GM23248 (cell line): ENCODE measurements at regions not wholly inside any gene's neighbourhood (a gene's known extent, or its start where the extent isn't known, plus 50 kb on each side); places are given as distances from the start of the nearest gene placed in this dataset.
A peak's percentile ranks its signal among the peaks of the same experiment; 100 is the strongest.

Source experiments
- DNase-seq: peaks from one replicate; pipeline ENCODE4 v3.0.0-alpha.2; 2015
- H2AFZ ChIP-seq: fragments of 200-600 bp; sonication (generic); 2 replicates; pipeline ENCODE4 v1.6.1; 2016; ENCODE audit warnings: antibody characterized with exemption
- H3F3A ChIP-seq: fragments of 200-600 bp; sonication (generic); 2 replicates; pipeline ENCODE4 v1.6.1; 2016; ENCODE audit warnings: mild to moderate bottlenecking, antibody characterized with exemption, mixed run types; ENCODE audit not compliant: insufficient read depth
- H3K27ac ChIP-seq: fragments of 200-600 bp; sonication (generic); 2 replicates; pipeline ENCODE4 v1.5.1; 2016; ENCODE audit warnings: mild to moderate bottlenecking
- H3K27me3 ChIP-seq: fragments of 200-600 bp; sonication (generic); replicated peaks from 2 replicates; pipeline ENCODE4 v1.6.1; 2016; ENCODE audit warnings: mild to moderate bottlenecking; ENCODE audit not compliant: insufficient read depth
- H3K36me3 ChIP-seq: fragments of 200-600 bp; sonication (generic); 2 replicates; pipeline ENCODE4 v1.6.1; 2016; ENCODE audit warnings: low read depth, mild to moderate bottlenecking
- H3K4me1 ChIP-seq: fragments of 200-600 bp; sonication (generic); 2 replicates; pipeline ENCODE4 v1.6.1; 2016; ENCODE audit warnings: mild to moderate bottlenecking; ENCODE audit not compliant: insufficient read depth
- H3K4me2 ChIP-seq: fragments of 200-600 bp; sonication (generic); one replicate; pipeline ENCODE4 v1.6.1; 2016; ENCODE audit warnings: mild to moderate bottlenecking; ENCODE audit not compliant: unreplicated experiment
- H3K4me3 ChIP-seq: fragments of 200-600 bp; sonication (generic); 2 replicates; pipeline ENCODE4 v1.5.1; 2016; ENCODE audit warnings: mild to moderate bottlenecking
- H3K79me2 ChIP-seq: fragments of 200-600 bp; sonication (generic); 2 replicates; pipeline ENCODE4 v1.6.1; 2016; ENCODE audit warnings: mild to moderate bottlenecking; ENCODE audit not compliant: insufficient read depth
- H3K9ac ChIP-seq: fragments of 200-600 bp; sonication (generic); 2 replicates; pipeline ENCODE4 v1.6.1; 2016; ENCODE audit warnings: mild to moderate bottlenecking
- H3K9me2 ChIP-seq: fragments of 200-600 bp; sonication (generic); 2 replicates; pipeline ENCODE4 v1.6.1; 2016; ENCODE audit warnings: mixed run types, mild to moderate bottlenecking, moderate library complexity; ENCODE audit not compliant: insufficient read depth
- H3K9me3 ChIP-seq: fragments of 200-600 bp; sonication (generic); one replicate; pipeline ENCODE4 v1.6.1; 2017; ENCODE audit warnings: low read depth
- H4K20me1 ChIP-seq: fragments of 200-600 bp; sonication (generic); 2 replicates; pipeline ENCODE4 v1.6.0; 2016; ENCODE audit not compliant: insufficient read depth
- EZH2 ChIP-seq: fragments of 200-600 bp; sonication (generic); IDR thresholded peaks from 2 replicates; pipeline ENCODE4 v1.6.1; 2018; ENCODE audit warnings: antibody characterized with exemption, mild to moderate bottlenecking; ENCODE audit not compliant: insufficient read depth, poor library complexity, severe bottlenecking
- EZH2phosphoT487 ChIP-seq: fragments of 200-600 bp; sonication (generic); IDR thresholded peaks from 2 replicates; pipeline ENCODE4 v1.6.1; 2018; ENCODE audit warnings: antibody characterized with exemption, moderate library complexity, mild to moderate bottlenecking, low read depth; ENCODE audit not compliant: insufficient read depth
- WGBS, 2 experiments: methylation state at CpG; one replicate each; pipeline ENCODE4 v1.1.6; 2015 to 2017; ENCODE audit warnings: low lambda C conversion rate in 2 of 2, low coverage in 1 of 2; ENCODE audit errors: missing lambda C conversion rate in 2 of 2; 5-methylcytosine and 5-hydroxymethylcytosine counted together
- in situ Hi-C: fragments of 300-500 bp; cut with MboI; formaldehyde crosslinking; loops from 2 replicates; pipeline ENCODE4 v1.15.0; 2020

DNA sequence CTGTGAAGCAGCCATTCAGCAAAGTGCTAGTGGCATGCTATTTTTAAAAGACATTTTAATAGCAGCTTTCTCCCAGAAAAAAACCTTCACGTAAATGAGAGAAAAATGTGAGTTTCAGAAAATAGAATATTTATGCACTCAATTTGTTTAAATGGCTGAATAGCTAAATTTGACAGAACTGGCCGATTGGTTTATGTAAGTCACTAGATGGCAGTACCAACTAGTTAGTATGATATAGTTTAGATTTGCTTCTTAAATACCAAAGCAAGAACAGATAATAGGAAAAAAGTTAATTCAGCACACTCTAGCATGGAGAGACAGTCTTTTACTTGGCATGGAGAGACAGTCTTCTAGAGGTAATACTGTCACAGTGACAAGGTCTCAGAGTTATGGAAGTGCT, 250.1 kb downstream of the SNCA start:
- no peaks in the 10 kb centered on the region for H3K9me3 ChIP-seq
- H3K27me3 ChIP-seq, result peaks cover 4% of the 10 kb centered on the region; the same call in 1 of the 2 replicates
- no peaks in the 10 kb centered on the region for H3K36me3 ChIP-seq
- no peak overlapping the region for H3K27ac ChIP-seq
- H4K20me1 ChIP-seq, result no peaks in the 10 kb centered on the region
- no peak overlapping the region for H2AFZ ChIP-seq
- TF ChIP-seq EZH2, result no peak
- TF ChIP-seq EZH2phosphoT487, result no peak
- DNase-seq, result peak; percentile 36
- H3K79me2 ChIP-seq, result no peaks in the 10 kb centered on the region
- H3F3A ChIP-seq, result no peaks in the 10 kb centered on the region
- H3K4me3 ChIP-seq, result no peak overlapping the region
- H3K4me1 ChIP-seq, result no peaks in the 10 kb centered on the region
- no peak overlapping the region for H3K4me2 ChIP-seq
- H3K9ac ChIP-seq, result no peak overlapping the region
- WGBS, 2 experiments, result 26 to 27% methylated on average over 2 of the region's 2 CpGs
- H3K9me2 ChIP-seq, result no peaks in the 10 kb centered on the region
- in situ Hi-C loops, result no loop called here

DNA sequence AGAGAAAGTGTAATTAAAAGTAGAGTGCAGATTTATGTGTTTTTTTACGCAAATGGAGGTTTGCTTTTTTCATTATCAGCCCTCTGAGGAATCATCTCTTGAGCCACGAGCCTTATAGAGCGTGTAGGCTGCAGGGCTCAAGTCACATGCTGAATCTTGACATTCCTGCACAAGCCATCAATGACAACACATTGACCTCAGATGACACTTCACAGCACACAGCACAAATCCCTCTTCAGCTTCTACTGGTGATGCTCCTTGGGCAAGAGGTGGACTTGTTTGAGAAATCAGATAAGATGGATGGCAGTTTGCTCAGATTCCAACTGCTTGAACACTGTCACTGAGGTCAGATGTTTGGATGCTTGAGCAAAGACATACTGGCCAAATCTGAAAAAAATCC, 250.6 kb downstream of the SNCA start:
- H3K4me2 ChIP-seq, result no peak overlapping the region
- in situ Hi-C loops, result no loop called here
- no peak for DNase-seq
- no peak overlapping the region for H3K9ac ChIP-seq
- TF ChIP-seq EZH2, result no peak
- H4K20me1 ChIP-seq, result no peaks in the 10 kb centered on the region
- WGBS, 2 experiments, result 22 to 23% methylated on average over 3 of the region's 3 CpGs
- H3K27ac ChIP-seq, result no peak overlapping the region
- H3K4me3 ChIP-seq, result no peak overlapping the region
- no peaks in the 10 kb centered on the region for H3K4me1 ChIP-seq
- no peaks in the 10 kb centered on the region for H3K36me3 ChIP-seq
- no peaks in the 10 kb centered on the region for H3F3A ChIP-seq
- H2AFZ ChIP-seq, result no peak overlapping the region
- H3K79me2 ChIP-seq, result no peaks in the 10 kb centered on the region
- H3K27me3 ChIP-seq, result peaks cover 4% of the 10 kb centered on the region; the same call in 1 of the 2 replicates
- no peaks in the 10 kb centered on the region for H3K9me3 ChIP-seq
- H3K9me2 ChIP-seq, result no peaks in the 10 kb centered on the region

DNA sequence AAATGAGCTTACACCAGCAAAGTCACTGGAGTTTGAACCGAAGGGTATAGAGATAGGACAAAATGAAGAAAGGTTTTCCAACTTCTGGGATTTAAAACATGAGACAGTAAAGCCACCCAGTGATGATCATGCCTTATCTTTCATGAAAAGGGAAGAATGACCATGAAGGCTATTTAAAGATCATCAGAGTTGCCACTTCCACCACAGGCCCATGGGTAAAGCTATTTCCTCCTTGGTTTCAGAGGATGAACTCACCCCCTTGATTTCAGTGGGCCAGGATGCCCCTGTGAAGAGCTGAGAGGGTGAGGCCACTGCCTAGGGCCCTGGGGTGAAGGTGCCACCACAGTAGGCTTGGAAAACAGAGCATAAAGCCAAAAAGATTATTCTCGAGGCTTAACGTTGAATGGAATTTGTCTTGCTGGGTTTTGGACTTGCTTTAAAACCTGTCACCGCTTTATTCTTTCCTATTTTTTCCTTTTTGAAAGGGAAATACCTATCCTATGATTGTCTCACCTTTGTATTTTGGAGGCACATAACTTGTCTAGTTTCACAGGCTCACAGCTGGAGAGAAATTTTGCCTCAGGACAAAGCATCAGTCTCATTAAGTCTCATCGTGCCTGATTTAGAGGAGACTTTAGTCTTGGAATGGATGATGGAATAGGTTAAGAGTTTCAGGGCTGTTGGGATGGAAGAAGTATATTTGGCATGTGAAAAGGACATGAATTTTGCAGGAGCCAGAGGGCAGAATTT, 254.0 kb downstream of the SNCA start:
- H3K9ac ChIP-seq, result no peak overlapping the region
- no peak overlapping the region for H2AFZ ChIP-seq
- H3K27me3 ChIP-seq, result peaks cover 4% of the 10 kb centered on the region; the same call in 1 of the 2 replicates
- in situ Hi-C loops, result no loop called here
- H3K79me2 ChIP-seq, result no peaks in the 10 kb centered on the region
- WGBS, 2 experiments, result 47 to 49% methylated on average over 5 of the region's 5 CpGs
- no peak overlapping the region for H3K4me3 ChIP-seq
- no peaks in the 10 kb centered on the region for H3K9me3 ChIP-seq
- TF ChIP-seq EZH2, result no peak
- TF ChIP-seq EZH2phosphoT487, result no peak
- no peaks in the 10 kb centered on the region for H3K4me1 ChIP-seq
- H3K9me2 ChIP-seq, result no peaks in the 10 kb centered on the region
- H3F3A ChIP-seq, result no peaks in the 10 kb centered on the region
- no peak overlapping the region for H3K27ac ChIP-seq
- no peak overlapping the region for H3K4me2 ChIP-seq
- no peak for DNase-seq
- H3K36me3 ChIP-seq, result no peaks in the 10 kb centered on the region
- H4K20me1 ChIP-seq, result no peaks in the 10 kb centered on the region

DNA sequence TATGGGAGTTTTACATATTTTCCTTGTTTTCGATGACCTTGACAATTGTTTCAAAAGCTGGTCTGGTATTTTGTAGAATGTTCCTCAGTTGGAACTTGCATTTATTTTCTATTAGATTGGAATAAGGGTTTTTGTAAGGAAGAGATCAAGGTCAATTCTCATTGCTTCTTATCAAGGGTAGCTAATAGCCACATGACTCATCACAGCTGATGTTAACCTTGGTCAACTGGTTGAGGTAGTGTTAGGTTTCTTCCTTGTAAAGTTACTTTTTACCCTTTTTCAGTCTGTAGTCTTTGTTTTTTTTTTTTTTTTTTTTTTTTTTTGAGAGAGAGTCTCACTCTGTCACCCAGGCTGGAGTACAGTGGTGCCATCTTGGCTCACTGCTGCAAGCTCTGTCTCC, 257.2 kb downstream of the SNCA start:
- Histone ChIP-seq H3K79me2 (no peaks in the 10 kb centered on the region), H3K27me3 (no peaks in the 10 kb centered on the region; the same call in 1 of the 2 replicates), H3K4me2 (no peak overlapping the region), H2AFZ (no peak overlapping the region), H3K4me1 (no peaks in the 10 kb centered on the region), H3K9ac (no peak overlapping the region), H3K9me3 (no peaks in the 10 kb centered on the region), H3F3A (no peaks in the 10 kb centered on the region), H4K20me1 (no peaks in the 10 kb centered on the region), H3K27ac (no peak overlapping the region), H3K4me3 (no peak overlapping the region), H3K36me3 (no peaks in the 10 kb centered on the region), H3K9me2 (no peaks in the 10 kb centered on the region)
- TF ChIP-seq EZH2 (no peak), EZH2phosphoT487 (no peak)
- in situ Hi-C loops, result no loop called here
- DNase-seq, result no peak
- 0 to 3% methylated on average over 1 of the region's 1 CpG for WGBS, 2 experiments

GRCh38 chr4:89576246-89576645, 260.7 kb downstream of the SNCA start:
- Histone ChIP-seq H3K27me3 (no peaks in the 10 kb centered on the region; the same call in 1 of the 2 replicates), H3K27ac (no peak overlapping the region), H2AFZ (no peak overlapping the region), H3K4me1 (no peaks in the 10 kb centered on the region), H3K4me3 (no peak overlapping the region), H3K9me2 (no peaks in the 10 kb centered on the region), H4K20me1 (no peaks in the 10 kb centered on the region), H3K79me2 (no peaks in the 10 kb centered on the region), H3F3A (no peaks in the 10 kb centered on the region), H3K9me3 (no peaks in the 10 kb centered on the region), H3K36me3 (no peaks in the 10 kb centered on the region), H3K9ac (no peak overlapping the region), H3K4me2 (no peak overlapping the region)
- no peak for DNase-seq
- no peak for TF ChIP-seq EZH2phosphoT487
- no peak for TF ChIP-seq EZH2
- in situ Hi-C loops, result no loop called here
